Activated CD4-positive, alpha-beta T cell treated with anti-CD3 and anti-CD28 coated beads, Interleukin-2, amount 50 U/mL, for 24 hours (primary cell): ENCODE measurements at regions not wholly inside any gene's neighbourhood (a gene's known extent, or its start where the extent isn't known, plus 50 kb on each side); places are given as distances from the start of the nearest gene placed in this dataset.
"Not testable (repeated sequence)": the region's sequence is repeated elsewhere in the genome, so short reads cannot be mapped to it uniquely, and the experiment has no call there.

Experiments
- DNase-seq, 2 donors: peaks; one replicate each; pipeline ENCODE4 v3.0.0-alpha.2; 2020; ENCODE audit warnings: low read depth in 1 of 2, low spot score in 1 of 2

DNA sequence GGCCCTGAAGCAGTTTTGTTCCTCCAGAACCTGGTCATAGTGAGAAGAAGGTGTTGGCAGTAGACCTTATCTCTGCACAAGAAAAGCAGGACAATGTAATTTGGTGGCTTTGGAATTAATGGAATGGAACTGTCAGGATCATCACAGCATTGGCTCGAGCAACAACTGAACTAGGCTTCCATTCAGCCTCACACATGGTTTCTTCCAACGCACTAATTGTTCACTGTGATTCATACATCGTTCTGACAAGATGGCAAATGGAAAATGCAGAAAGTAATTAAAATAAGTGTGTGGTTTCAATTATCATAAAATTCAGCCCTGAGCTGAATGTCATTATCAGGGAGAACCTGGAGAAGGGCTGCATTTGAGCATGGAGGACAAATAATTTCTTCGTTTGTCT is 80.6 kb downstream of the MFSD1 start:
- no peak for DNase-seq

DNA sequence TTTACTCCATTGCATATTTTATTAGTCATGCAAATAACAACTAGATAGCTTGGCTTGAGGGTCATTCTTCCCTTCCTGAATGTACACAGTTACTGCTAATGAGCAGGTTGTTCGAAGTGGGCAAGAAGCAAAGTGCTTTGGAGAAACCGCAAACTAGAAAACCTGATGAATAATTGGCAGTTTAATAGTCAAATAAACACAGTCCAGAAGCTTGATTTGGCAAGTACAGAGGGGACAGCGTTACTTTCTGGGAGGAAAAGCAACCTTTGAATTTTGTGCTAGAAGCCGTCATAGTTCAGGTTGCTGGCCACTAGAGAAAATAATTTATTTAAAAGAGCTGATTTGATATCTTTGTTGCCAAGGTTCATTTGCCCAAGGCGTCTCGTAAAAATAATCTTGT is 94.9 kb downstream of the MFSD1 start:
- DNase-seq = no peak

DNA sequence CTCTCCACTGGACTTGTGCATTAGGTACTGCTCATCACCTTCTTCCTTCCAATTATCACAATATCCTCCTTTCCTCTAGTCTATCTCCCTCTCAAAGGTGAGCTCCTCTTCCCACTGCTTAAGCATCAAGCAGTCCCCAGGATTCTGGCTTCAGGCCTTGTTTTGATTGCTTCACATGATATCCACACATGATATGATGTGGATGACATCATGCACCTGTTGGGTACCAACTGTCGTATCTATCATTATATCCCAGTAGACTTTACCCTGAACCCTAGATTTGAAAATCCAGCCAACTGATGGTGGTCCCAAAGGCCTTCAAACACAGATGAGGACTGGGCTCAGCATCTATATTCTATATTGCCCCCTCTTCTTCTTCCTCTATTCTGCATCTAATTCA is 104.9 kb downstream of the MFSD1 start:
- no peak for DNase-seq

DNA sequence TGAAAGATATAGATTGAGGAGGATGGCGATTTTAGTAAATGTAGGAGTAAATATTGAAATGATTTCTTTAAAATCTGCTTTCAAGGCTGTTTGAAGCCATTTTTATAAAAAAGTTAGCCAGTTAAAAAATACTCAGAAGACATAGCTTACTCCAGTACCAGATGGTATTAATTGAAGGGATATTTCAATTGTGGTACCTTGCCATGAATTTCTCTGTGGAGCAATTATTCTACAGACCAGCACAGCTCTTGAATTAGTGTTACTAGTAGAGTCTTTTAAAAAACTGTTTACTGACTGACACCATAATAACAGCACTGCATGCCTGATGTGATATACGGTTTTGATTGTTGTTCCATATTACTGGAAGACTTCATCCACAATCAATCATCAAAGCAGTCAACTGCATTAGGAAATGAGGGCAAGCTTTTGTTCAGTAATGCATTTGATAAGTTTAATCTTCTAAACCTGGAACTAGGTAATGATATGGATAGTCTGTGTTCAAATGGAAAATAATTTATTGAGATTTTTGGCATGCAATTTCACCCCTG is 106.4 kb downstream of the MFSD1 start:
- DNase-seq = no peak

DNA sequence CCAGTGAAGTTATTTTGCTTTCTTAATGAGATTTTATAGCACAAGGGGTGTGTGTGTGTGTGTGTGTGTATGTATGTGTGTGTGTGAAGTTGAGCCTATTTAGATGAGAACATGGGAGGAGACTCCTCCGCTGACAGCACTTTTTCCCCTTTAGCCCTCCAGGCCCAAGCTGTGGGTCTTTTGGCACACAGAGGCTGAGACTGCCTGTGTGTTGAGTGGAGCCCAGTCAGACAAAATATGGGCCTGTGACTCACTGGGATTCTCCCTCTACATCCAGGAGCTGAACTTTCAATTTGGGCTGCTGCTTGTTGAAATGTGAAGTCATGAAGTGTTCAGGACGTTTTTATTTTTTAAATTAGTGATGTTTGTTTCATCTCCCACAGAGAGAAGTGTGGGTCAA is 108.0 kb downstream of the MFSD1 start:
- no peak for DNase-seq

DNA sequence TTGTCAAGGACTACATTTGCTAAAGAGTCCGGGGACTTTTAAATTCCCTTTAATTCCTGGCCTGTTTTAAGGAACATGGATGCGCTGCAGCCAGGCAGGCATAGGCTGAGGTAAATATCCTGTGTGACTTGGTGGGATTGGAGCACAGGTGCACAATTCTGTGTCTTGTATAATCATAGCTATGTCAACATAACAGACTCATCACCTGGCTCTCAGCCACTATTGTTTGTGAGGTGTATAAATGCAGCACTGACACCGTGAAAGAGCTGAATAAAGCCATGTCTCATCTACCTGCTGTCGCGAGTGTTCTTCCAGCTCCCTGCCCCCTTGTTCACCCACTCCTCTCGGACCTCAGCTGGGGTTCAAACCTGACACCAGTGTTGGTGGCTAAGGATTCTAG is 109.7 kb downstream of the MFSD1 start:
- DNase-seq = no peak

DNA sequence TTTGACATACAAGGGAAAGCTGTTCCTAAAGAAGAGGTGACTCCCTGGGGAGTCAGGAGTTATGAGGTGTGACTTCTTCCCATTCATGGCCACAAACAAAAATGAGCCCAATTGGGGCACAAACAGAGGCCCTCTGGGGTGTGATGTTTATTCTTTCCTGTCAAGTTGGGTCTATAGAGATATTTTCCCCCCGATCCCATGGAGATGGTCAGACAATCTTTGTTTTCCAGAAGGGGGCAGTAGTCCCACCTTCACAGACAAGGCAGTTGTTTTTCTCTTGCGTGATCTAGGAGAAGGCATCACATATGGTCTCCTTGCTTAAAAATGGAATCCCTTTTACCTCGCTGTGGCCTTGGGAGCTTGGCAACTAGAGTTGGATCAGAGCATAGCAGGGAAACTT is 110.3 kb downstream of the MFSD1 start:
- DNase-seq = no peak

DNA sequence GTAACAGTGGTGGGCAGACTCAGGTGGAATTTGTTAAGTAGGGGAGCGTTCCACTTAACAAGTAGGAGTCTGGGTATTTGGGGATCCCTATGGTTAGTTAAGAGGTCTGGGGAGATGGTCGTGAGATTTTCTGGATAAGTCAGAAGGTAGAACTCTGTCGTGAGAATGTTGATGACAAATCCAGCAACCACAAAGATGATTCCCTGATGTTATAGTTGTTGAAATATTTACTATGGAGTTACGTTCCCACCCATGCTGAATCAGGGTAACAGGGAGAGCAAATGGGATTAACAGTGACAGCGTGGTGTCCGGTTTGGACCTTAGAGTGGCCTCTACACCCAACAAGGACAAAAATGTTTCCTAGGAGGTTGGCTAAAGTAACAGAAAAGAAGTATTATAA is 110.8 kb downstream of the MFSD1 start:
- no peak for DNase-seq

DNA sequence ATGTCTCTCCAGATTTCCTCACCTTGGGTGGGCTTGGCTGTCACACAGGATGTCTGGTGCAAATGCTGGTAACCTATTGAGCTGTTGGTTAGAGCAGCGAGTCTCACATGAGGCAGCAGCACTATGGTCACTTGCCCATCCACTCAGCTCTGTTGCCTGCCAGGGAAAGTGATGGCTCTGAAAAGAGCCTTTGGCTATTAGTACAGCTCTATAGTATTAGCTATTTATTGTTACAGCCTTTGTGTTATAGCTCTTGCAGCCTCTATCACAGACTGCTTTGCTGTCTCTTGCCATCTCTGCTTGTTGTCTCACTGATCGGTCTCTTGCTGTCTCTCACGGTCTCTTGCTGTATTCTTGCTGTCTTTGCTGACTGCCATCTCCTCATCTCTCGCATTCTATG is 114.3 kb downstream of the MFSD1 start:
- DNase-seq = no peak

DNA sequence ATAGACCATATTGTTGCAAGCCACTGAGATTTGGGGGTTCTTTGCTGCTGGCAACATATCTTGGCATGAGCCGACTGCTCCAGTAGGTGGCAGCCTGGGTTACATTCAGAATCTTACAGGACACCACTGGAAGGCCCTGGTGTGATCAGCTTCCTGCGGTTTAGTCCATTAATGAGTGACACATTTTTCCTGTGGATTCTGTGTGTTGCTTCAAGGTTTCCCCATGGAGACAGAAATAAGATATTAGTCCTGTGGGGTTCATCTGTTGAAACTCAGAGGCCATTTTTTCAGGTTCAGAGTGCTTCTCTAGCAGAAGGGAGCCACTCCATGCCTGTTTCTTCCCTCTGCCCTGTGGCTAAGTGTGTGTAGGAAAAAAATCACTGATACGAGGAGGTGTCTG is 116.2 kb downstream of the MFSD1 start:
- no peak for DNase-seq

DNA sequence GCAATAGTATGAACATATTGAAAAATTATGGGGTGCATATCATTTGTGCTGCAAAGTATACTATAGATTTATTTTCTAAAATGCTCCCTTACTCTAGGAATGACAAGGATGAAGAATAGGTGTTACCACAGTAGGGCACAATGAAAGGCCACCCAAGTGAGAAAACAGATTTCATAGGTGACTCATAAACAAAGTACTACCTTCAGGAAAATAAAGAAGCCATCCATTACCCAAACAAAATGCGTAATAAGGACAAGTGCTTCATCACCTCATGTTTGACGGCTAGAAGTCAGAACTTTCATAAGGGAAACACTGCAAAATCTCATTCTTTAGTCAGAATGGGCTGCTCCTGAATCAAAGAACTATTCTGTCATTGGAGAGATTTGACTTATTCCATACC is 116.6 kb downstream of the MFSD1 start:
- no peak for DNase-seq

DNA sequence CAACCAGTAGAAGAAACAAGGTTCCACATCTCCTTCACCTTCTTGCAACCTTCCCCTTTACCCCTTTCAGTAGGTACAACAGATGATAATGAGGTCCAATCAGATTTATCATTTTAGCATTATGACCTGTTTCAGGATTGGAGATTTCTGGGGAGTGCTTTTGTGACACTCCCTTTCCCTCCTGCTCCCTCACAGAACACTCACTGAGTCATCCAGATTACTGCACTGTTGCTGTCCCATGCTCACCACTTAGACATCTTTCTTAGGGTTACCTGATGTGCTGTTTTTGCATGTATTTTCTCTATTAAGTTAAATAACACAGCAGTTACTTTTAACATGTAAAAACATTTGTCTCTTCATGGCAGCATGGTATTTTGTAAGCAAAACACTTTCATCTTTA is 118.5 kb downstream of the MFSD1 start:
- no peak for DNase-seq

DNA sequence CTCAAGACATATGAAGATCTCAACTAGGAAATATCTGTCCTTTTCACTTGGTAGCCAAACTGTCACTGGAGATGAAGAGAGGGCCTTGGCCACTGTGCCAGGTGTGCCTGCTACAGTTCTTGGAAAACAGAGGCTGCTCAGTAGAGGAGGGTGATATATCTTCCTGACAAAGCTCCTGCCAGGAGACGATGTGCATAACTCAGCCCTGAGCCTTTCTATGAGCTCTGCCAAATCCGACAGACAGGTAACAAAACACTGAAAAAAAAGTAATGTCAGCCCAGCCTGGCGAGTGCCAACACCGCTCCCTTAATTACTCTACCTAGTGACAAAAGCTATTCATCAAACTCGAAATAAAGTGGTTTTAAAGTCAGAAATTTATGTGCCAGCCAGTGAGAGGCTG is 123.2 kb downstream of the MFSD1 start:
- no peak for DNase-seq

DNA sequence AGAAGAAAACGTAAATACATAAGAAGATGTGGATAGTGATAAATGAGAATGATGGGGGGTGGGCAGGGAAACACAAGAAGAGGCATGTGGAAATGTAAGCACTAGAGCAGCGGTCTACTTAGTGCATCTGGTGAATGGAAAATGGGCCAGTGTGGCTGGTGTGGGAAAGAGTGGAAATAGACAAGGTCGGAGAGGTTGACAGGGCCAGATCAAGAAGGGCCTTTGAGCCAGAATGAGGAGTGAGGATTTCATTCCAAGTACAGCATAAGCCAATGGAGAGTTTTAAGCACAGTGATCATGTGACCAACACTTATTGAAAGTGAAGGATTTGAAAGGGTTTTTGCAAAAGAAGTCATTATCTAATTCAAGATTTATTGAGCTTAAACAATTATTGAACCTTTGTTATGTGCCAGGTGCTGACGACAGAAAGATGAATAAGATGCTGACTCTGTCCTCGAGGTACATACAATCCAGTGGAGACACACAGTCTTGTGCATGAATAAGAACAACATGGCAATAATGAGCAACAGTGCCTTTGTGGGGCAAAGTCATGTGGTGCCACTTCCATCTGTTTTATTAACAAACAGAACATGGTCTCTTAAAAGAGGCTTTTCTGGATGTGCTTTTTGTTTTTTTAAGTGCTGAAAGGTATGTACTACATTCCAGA is 124.1 kb downstream of the MFSD1 start:
- DNase-seq = no peak

DNA sequence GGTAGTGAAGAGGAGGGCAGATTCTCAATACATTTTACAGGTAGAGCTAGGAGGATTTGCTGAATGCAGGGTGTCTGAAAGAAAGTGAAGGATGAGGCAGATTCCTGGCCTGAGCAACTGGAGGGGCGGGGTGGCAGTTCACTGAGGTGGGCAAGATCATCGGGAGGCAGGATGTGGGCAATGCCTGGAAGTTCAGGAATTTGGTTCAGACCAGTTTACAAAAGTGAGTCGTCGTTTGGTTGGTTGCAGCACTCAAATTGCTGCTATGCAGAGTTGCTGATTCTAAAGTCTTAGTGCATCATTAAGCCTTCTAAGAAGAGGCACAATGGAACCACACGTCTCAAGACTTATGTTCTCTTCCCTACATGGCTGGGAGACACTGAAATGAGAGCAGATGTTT is 134.0 kb downstream of the MFSD1 start:
- no peak for DNase-seq

DNA sequence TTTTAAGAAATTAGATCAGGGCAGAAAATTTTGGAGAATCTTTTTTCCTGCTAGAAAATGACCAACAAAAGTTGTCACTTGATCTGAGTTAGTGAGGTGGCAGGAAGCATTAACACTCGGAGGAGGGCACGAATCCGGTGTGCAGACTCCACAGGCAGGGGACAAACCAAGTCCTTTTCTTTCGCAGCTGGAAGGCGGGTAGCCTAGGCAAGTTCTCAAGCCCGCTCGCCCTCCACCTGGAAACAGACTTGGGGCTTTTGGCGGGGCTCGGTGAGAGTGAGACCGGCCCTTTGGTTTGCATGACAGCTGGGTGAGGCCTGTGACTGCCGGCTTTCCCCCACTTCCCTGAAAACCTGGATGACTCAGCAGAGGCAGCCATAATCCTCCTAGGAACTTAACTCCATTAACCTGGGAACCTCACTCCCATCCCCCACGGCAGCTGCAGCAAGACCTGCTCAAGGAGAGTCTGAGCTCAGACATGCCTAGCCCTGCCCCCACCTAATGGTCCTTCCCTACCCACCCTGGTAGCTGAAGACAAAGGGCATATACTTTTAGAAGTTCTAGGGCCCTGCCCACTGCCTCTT is 134.8 kb downstream of the MFSD1 start:
- DNase-seq = no peak

DNA sequence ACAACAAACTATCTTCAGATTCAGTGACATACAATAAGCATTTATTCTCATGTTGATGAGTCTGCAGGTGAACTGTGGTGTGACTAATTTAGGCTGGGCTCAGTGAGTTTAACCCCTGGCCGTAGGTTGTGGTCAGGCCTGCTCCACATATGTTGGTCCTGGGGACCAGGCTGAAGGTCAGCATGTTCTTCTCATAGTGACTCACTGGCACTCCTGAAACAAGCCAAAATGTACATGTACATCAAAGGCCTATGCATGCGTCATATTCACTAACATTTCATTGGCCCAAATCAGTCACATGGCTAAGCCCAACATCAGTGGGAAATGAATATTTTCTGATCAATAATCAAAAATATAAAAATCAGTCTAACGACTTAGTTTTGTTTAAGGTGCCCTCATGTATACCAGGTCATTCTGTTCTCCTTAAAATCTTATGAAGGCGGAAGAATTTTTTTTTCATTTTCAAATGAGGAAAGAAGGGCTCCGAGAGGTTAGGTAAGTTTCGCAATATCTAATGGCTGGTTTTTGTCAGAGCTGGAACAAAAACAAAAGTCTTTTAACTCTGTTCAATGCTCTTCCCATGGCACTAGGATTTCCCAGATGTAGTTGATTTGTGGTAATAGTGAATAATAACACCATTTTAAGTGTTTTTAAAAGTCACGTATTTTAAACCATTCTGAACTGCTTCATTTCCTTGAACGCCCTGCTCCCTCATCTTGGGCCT is 148.5 kb downstream of the MFSD1 start:
- DNase-seq = no peak

DNA sequence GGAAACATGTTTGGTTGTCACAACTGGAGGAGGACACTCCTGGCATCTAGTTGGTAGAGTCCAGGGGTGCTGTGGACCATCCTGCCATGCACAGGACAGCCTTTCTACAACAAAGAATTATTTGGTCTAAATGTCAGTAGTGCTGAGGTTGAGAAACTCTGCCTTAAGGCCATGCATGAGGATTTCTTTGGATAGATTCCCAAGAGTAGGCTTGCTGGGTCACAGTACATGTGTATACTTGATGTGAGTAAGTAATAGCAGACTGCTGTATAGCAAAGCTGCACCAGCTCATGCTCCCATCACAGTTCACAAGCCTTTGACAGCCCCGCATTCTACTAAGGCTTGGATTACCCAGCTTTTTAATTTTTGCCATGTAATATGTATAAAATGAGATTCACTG is 151.3 kb downstream of the MFSD1 start:
- DNase-seq = no peak

DNA sequence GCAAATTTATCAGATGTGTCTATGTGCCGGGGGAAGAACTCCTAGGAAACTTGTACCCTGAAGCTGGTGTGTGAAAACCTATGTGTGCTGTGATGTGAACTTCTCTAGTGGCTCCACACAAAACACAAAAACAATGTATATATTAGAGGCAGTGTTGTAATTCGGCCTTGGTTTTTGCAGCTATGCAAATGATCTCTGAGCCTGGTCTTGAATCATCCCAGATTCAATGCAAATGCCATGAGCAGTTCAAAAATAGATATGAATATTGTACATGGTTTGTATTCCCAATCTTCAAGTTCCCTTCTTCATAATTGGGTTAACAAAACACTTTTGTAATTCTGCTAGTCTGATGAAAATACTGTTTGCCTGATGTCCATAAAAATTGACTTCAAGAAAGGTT is 152.6 kb downstream of the MFSD1 start:
- DNase-seq = no peak

DNA sequence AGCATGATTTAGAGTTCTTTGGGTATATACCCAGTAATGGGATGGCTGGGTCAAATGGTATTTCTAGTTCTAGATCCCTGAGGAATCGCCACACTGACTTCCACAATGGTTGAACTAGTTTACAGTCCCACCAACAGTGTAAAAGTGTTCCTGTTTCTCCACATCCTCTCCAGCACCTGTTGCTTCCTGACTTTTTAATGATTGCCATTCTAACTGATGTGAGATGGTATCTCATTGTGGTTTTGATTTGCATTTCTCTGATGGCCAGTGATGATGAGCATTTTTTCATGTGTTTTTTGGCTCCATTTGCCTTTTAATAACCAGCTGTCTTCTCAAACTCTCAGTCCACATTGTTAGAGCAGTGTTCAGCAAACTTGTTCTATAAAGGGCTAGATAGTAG is 155.9 kb downstream of the MFSD1 start:
- not testable (repeated sequence) for DNase-seq

DNA sequence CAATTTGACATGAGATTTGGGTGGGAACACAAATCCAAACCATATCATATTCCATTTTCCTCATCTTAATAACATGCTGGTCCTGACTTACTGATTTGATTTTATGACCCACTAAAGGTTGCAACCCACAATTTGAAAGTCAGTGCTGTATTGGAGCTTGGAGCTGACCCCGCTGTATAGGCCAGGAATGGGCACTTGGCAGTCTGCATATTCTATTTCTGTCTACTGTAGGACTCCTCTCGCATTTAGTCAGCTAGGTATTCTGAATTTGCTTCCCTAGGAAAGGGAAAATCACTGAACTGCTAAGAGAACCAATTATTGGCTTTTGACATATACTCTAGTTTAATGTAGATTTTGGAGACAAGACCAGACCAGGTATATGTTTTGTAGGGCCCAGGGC is 157.0 kb downstream of the MFSD1 start:
- no peak for DNase-seq

DNA sequence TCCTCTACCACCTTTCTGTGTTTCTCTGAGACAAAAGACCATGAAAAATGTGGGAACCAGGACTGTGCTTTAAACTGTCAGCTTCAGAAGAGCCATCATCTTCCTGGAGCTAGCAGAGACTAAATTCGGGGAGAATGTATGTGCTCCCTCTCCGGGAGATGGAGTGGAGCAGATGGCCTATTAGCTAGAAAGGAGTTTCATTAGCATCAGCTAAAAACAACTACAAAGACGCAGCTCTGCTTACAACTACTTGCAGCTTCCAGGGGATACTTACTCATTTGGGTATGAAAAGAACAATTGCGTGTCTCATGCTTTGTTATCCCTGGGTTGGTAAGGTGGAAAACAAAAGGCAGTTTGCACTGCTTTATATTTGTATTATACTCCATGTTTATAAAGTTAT is 159.6 kb downstream of the MFSD1 start:
- DNase-seq = no peak

DNA sequence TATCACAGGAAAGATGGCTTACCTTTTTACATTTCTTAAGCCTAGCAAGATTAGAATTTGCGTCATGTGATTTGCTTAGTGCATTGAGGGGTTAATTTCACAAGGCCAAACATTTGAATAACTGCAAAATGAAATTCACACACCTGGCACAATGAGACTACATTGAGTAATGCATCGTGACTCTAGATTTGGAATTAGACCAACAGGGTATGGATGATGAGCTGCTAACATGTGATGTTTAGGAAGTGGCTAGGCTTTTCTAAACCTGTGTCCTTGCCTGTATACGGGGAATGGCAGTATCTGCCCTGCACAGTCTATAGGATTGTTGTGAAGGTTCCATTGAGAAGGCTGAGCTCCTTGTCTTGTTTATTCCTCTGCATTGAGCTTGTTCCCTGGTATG is 160.1 kb downstream of the MFSD1 start:
- no peak for DNase-seq
